Esophagus (tissue), 2 donors: ENCODE measurements at regions not wholly inside any gene's neighbourhood (a gene's known extent, or its start where the extent isn't known, plus 50 kb on each side); places are given as distances from the start of the nearest gene placed in this dataset.

Source experiments
- H3K27ac ChIP-seq, 2 donors: one replicate each; pipeline ENCODE4 v1.5.1; 2013; ENCODE audit warnings: low read depth in 2 of 2, mild to moderate bottlenecking in 2 of 2, inconsistent platforms in 1 of 2, low read length in 1 of 2, moderate library complexity in 1 of 2
- H3K27me3 ChIP-seq, 2 donors: one replicate each; pipeline ENCODE4 v1.6.1; 2013; ENCODE audit warnings: low read length in 2 of 2, control low read depth in 1 of 2, mild to moderate bottlenecking in 1 of 2; ENCODE audit not compliant: insufficient read depth in 2 of 2, control insufficient read depth in 1 of 2
- H3K36me3 ChIP-seq, 2 donors: one replicate each; pipeline ENCODE4 v1.6.1; 2013; ENCODE audit warnings: low read length in 1 of 2; ENCODE audit not compliant: control insufficient read depth in 2 of 2, insufficient read depth in 2 of 2
- H3K4me1 ChIP-seq, 2 donors: one replicate each; pipeline ENCODE4 v1.6.1; 2013; ENCODE audit warnings: low read length in 1 of 2; ENCODE audit not compliant: control insufficient read depth in 2 of 2, insufficient read depth in 2 of 2
- H3K4me3 ChIP-seq, 2 donors: one replicate each; pipeline ENCODE4 v1.5.1; 2013; ENCODE audit warnings: low read length in 2 of 2, mild to moderate bottlenecking in 2 of 2, low read depth in 1 of 2, moderate library complexity in 1 of 2
- H3K9me3 ChIP-seq, 2 donors: one replicate each; pipeline ENCODE4 v1.6.1; 2013; ENCODE audit warnings: mild to moderate bottlenecking in 2 of 2, low read depth in 1 of 2, low read length in 1 of 2, moderate library complexity in 1 of 2; ENCODE audit not compliant: control insufficient read depth in 2 of 2, insufficient read depth in 1 of 2
- WGBS, 2 donors: extraction: QIAGEN DNeasy Blood & Tissue Kit; methylation state at CpG; one replicate each; pipeline ENCODE4 v1.1.7; 2013; 5-methylcytosine and 5-hydroxymethylcytosine counted together
- donor health status: healthy with polysubstance abuse.
- donor health status: Bipolar disorder and iron deficiency.

GRCh38 chr9:79913867-79914266 lies 342.1 kb downstream of the TLE4 start:
- Histone ChIP-seq H3K27ac (no peak overlapping the region), H3K4me3 (no peak overlapping the region), H3K36me3 (no peaks in the 10 kb centered on the region), H3K4me1 (no peaks in the 10 kb centered on the region), H3K9me3 (no peaks in the 10 kb centered on the region), H3K27me3 (no peaks in the 10 kb centered on the region)
- 95% methylated on average over 4 of the region's 4 CpGs for WGBS, 2 donors

DNA sequence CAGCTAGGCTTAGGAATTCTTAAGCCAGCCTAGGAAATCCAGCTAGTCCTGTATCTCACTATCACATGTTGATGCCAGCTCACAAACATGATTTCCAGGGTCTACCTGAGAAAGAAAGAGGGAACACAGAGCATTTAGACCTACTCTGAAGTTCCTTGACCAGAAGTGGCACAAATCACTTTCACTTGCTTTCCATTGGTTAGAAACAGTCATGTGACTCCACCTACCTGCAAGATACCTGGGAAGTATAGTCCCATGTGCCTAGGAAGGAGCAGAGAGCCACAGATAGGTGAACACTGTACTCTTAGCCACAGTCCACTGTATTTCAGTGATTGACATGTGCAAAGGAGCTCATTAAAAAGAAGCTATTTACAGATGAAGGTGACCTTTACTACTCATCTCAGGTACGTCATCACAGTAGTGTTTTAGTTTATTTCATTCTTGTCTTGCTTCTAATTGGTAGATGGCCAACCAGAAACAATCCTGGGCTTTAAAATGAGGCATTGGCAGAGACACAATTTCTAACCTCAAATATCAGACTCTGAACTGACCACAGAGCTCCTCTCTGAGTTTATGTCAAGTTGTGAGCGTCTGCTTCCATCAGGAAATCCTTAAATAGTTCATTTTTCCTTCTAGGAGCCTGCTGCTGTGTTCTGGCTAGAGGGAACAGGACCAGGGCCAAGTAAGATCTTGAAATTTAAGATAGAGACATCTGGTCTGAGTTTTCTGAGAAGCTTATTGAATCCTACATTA lies 340.7 kb downstream of the TLE4 start:
- Histone ChIP-seq H3K27ac (no peak overlapping the region), H3K4me3 (no peak overlapping the region), H3K4me1 (no peaks in the 10 kb centered on the region), H3K9me3 (no peaks in the 10 kb centered on the region), H3K27me3 (no peaks in the 10 kb centered on the region), H3K36me3 (no peaks in the 10 kb centered on the region)
- WGBS, 2 donors, result 61 to 67% methylated on average over 2 of the region's 2 CpGs

GRCh38 chr9:79911724-79912123 lies 340.0 kb downstream of the TLE4 start:
- H3K27ac ChIP-seq, result no peak overlapping the region
- no peaks in the 10 kb centered on the region for H3K9me3 ChIP-seq
- no peaks in the 10 kb centered on the region for H3K27me3 ChIP-seq
- no peaks in the 10 kb centered on the region for H3K4me1 ChIP-seq
- 97 to 98% methylated on average over 19 of the region's 19 CpGs for WGBS, 2 donors
- no peaks in the 10 kb centered on the region for H3K36me3 ChIP-seq
- H3K4me3 ChIP-seq, result no peak overlapping the region

DNA sequence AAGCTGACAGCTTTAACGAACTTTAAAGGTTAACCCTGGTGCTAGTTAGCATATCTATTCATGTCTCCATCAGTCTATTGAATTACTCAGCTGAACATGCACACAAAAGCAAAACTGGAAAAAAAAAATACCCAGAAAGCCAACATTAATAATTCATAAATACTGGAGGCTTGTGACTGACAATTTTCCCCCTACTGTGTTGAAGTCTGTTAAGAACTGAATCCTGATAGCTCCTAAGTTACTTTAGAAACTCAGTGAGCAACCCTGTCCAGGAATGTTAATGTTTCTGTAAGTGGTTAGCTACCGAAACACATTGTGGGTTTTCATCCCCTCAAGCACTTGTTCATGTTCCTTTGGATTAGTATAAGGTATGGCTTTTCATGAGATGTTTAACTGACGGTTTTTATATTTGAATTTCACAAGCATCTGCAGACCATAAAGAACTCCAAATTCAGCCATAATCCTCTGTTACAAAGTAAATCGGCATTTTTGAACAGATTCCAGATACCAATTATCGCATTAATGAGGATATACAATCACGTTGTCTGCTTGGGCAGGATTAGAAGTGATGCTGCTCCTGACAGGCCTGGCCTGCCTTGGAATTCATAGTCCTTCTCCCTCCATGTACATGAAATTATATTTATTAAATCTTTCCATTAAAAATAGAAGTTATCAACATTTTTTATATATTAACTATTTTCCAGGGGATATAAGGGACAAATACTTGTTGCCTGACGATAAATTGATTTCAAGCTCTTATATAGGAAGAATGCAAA lies 331.2 kb downstream of the TLE4 start:
- no peaks in the 10 kb centered on the region for H3K4me1 ChIP-seq
- no peaks in the 10 kb centered on the region for H3K9me3 ChIP-seq
- WGBS, 2 donors, result 50 to 59% methylated on average over 7 of the region's 7 CpGs
- no peak overlapping the region for H3K4me3 ChIP-seq
- no peaks in the 10 kb centered on the region for H3K36me3 ChIP-seq
- no peak overlapping the region for H3K27ac ChIP-seq
- no peaks in the 10 kb centered on the region for H3K27me3 ChIP-seq

DNA sequence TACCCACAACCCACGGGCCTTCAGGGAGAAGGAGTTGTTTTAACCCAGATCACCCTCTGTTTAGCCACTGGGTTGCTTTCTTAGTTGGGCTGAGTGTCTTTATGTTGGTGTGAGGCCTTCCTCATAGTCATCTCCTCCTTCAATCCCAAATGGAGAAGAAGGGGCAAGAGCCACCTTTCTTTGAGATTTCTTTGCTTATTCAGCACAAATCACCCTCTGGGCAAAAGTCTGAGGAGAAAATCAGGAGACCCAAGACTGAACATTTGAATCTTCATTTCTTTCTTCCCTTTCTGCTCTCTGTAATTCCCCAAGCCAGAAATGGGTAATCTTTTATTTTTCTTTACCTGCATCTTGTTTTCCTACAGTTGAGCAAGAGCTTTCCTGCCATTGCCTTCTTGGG lies 329.0 kb downstream of the TLE4 start:
- Histone ChIP-seq H3K36me3 (no peaks in the 10 kb centered on the region), H3K27ac (no peak overlapping the region), H3K9me3 (no peaks in the 10 kb centered on the region), H3K4me3 (no peak overlapping the region), H3K4me1 (no peaks in the 10 kb centered on the region), H3K27me3 (no peaks in the 10 kb centered on the region)
- 75 to 88% methylated on average over 1 of the region's 1 CpG for WGBS, 2 donors

- Histone ChIP-seq H3K4me1 (no peaks in the 10 kb centered on the region), H3K27ac (no peak overlapping the region), H3K36me3 (no peaks in the 10 kb centered on the region), H3K9me3 (no peaks in the 10 kb centered on the region), H3K27me3 (no peaks in the 10 kb centered on the region), H3K4me3 (no peak overlapping the region)
- WGBS, 2 donors, result 58 to 59% methylated on average over 6 of the region's 6 CpGs
Measured at GRCh38 chr9:79896390-79896980, 324.7 kb downstream of the TLE4 start.

- 72 to 75% methylated on average over 6 of the region's 6 CpGs for WGBS, 2 donors
- no peaks in the 10 kb centered on the region for H3K9me3 ChIP-seq
- no peaks in the 10 kb centered on the region for H3K4me1 ChIP-seq
Measured at GRCh38 chr9:79895232-79895631, 323.5 kb downstream of the TLE4 start.

GRCh38 chr9:79889369-79889768 lies 317.6 kb downstream of the TLE4 start:
- Histone ChIP-seq H3K27me3 (no peaks in the 10 kb centered on the region), H3K36me3 (no peaks in the 10 kb centered on the region), H3K4me1 (no peaks in the 10 kb centered on the region), H3K4me3 (no peak overlapping the region), H3K9me3 (no peaks in the 10 kb centered on the region), H3K27ac (no peak overlapping the region)

More at GRCh38 chr9:79895232-79895631, 323.5 kb downstream of the TLE4 start:
- Histone ChIP-seq H3K27ac (no peak overlapping the region), H3K36me3 (no peaks in the 10 kb centered on the region), H3K27me3 (no peaks in the 10 kb centered on the region), H3K4me3 (no peak overlapping the region)

GRCh38 chr9:79885093-79885857 lies 313.5 kb downstream of the TLE4 start:
- no peaks in the 10 kb centered on the region for H3K36me3 ChIP-seq
- no peaks in the 10 kb centered on the region for H3K27me3 ChIP-seq
- no peaks in the 10 kb centered on the region for H3K4me1 ChIP-seq
- H3K27ac ChIP-seq, result no peak overlapping the region
- WGBS, 2 donors, result 94 to 95% methylated on average over 6 of the region's 6 CpGs
- H3K4me3 ChIP-seq, result no peak overlapping the region
- no peaks in the 10 kb centered on the region for H3K9me3 ChIP-seq
